Right lobe of liver (tissue), 4 donors: ENCODE measurements at regions not wholly inside any gene's neighbourhood (a gene's known extent, or its start where the extent isn't known, plus 50 kb on each side); places are given as distances from the start of the nearest gene placed in this dataset.

Source experiments
- CTCF ChIP-seq, 4 donors: fragments of 200-600 bp in 3 of 4; fragments of 450-650 bp in 1 of 4; IDR thresholded peaks; one replicate each; pipeline versions ENCODE4 v1.5.1 to v1.8.0; 2016 to 2022; ENCODE audit warnings: antibody characterized with exemption in 4 of 4, mild to moderate bottlenecking in 2 of 4
- POLR2A ChIP-seq: fragments of 450-650 bp; IDR thresholded peaks from one replicate; pipeline ENCODE4 v1.6.1; 2017; ENCODE audit warnings: antibody characterized with exemption, mild to moderate bottlenecking
- donor health status: DM: no; HTN: no; CAD: no.
- donor health status: DM: no; HTN: no; CAD: no.
- donor health status: DM: no; HTN: yes; CAD: no.

DNA sequence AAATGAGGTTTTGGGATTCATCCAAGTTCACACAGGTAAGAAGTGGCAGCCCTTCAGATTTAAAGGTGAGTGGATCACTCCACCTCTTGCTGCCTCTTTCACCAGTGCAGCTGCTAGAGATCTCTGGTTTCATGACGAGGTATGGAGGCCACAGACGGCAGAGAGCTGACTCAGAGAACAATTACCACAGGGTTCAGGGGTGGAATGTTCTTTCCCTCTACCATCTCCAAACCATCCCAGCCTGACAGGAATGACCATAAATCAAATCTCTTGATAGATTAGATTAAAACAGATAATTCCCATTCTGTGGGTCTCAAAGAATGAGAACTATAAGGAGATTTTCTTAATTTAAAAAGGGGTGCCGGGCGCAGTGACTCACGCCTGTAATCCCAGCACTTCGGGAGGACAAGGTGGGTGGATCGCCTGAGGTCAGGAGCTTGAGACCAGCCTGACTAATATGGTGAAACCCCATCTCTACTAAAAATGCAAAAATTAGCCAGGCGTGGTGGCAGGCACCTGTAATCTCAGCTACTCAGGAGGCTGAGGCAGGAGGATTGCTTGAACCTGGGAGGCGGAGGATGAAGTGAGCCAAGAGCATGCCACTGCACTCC, 174.2 kb upstream of the ATP11B start:
- no peak for TF ChIP-seq CTCF (IDR thresholded peaks at IDR 0.05)
- no peak for TF ChIP-seq POLR2A
